Tibial artery (tissue), 4 donors: ENCODE measurements at regions not wholly inside any gene's neighbourhood (a gene's known extent, or its start where the extent isn't known, plus 50 kb on each side); places are given as distances from the start of the nearest gene placed in this dataset.

Source experiments
- DNase-seq, 2 donors: peaks; one replicate each; pipeline ENCODE4 v3.0.0-alpha.2; 2019
- H3K27ac ChIP-seq, 2 donors: fragments of 200-600 bp; sonication (generic) in 1 of 2; 1 replicate in 1 of 2; 2 replicates in 1 of 2; pipeline ENCODE4 v1.5.1; 2018 to 2019; ENCODE audit warnings: mild to moderate bottlenecking in 1 of 2
- H3K27me3 ChIP-seq, 2 donors: fragments of 200-600 bp; sonication (generic) in 1 of 2; one replicate each; pipeline versions ENCODE4 v1.5.1 to v1.6.0; 2016 to 2019
- H3K36me3 ChIP-seq, 3 donors: fragments of 200-600 bp; sonication (generic) in 2 of 3; one replicate each; pipeline ENCODE4 v1.5.1; 2016 to 2019; ENCODE audit warnings: mild to moderate bottlenecking in 2 of 3
- H3K4me1 ChIP-seq, 4 donors: fragments of 200-600 bp; sonication (generic) in 2 of 4; 1 replicate in 3 of 4; 2 replicates in 1 of 4; pipeline ENCODE4 v1.5.1; 2016 to 2019
- H3K4me3 ChIP-seq, 2 donors: fragments of 200-600 bp; sonication (generic) in 1 of 2; 1 replicate in 1 of 2; 2 replicates in 1 of 2; pipeline ENCODE4 v1.5.1; 2018 to 2019; ENCODE audit warnings: mild to moderate bottlenecking in 2 of 2
- H3K9me3 ChIP-seq, 3 donors: fragments of 200-600 bp; sonication (generic) in 1 of 3; one replicate each; pipeline ENCODE4 v1.5.1; 2016 to 2019
- CTCF ChIP-seq, 2 experiments: fragments of 200-600 bp in 1 of 2; fragments of 450-650 bp in 1 of 2; IDR thresholded peaks; one replicate each; pipeline ENCODE4 v1.5.1; 2017 to 2019; ENCODE audit warnings: antibody characterized with exemption in 2 of 2, mild to moderate bottlenecking in 1 of 2, moderate library complexity in 1 of 2
- intact Hi-C: fragments of 100-400 bp; cut with DNase I; formaldehyde crosslinking; loops from one replicate; pipeline ENCODE4 v1.15.0; 2023; ENCODE audit warnings: low total_unique reads

GRCh38 chr6:164871783-164872182, 437.6 kb downstream of the C6orf118 start:
- no peak overlapping the region for H3K27ac ChIP-seq
- no peaks in the 10 kb centered on the region for H3K36me3 ChIP-seq

GRCh38 chr6:164870164-164870563, 439.2 kb downstream of the C6orf118 start:
- no peaks in the 10 kb centered on the region for H3K27me3 ChIP-seq
- no peak for DNase-seq
- no peak for TF ChIP-seq CTCF (IDR thresholded peaks at IDR 0.05)
- H3K36me3 ChIP-seq = no peaks in the 10 kb centered on the region
- no peaks in the 10 kb centered on the region for H3K9me3 ChIP-seq
- intact Hi-C loops = no loop called here
- no peaks in the 10 kb centered on the region for H3K4me1 ChIP-seq
- H3K4me3 ChIP-seq = no peak overlapping the region
- H3K27ac ChIP-seq = no peak overlapping the region

More at GRCh38 chr6:164871783-164872182, 437.6 kb downstream of the C6orf118 start:
- intact Hi-C loops = no loop called here
- Histone ChIP-seq H3K27me3 (no peaks in the 10 kb centered on the region), H3K9me3 (no peaks in the 10 kb centered on the region), H3K4me1 (no peaks in the 10 kb centered on the region), H3K4me3 (no peak overlapping the region)
- no peak for TF ChIP-seq CTCF (IDR thresholded peaks at IDR 0.05)
- DNase-seq = no peak

- no peaks in the 10 kb centered on the region for H3K36me3 ChIP-seq
- TF ChIP-seq CTCF (IDR thresholded peaks at IDR 0.05) = no peak
- H3K27me3 ChIP-seq = no peaks in the 10 kb centered on the region
- H3K9me3 ChIP-seq = no peaks in the 10 kb centered on the region
- no peaks in the 10 kb centered on the region for H3K4me1 ChIP-seq
- no peak overlapping the region for H3K4me3 ChIP-seq
- H3K27ac ChIP-seq = no peak overlapping the region
- intact Hi-C loops = no loop called here
- DNase-seq = no peak
These were observed 447.4 kb downstream of the C6orf118 start for GRCh38 chr6:164861967-164862366.

- no peak for DNase-seq
- Histone ChIP-seq H3K4me3 (no peak overlapping the region), H3K27me3 (no peaks in the 10 kb centered on the region), H3K27ac (no peak overlapping the region), H3K4me1 (no peaks in the 10 kb centered on the region), H3K9me3 (no peaks in the 10 kb centered on the region), H3K36me3 (no peaks in the 10 kb centered on the region)
- intact Hi-C loops = no loop called here
- no peak for TF ChIP-seq CTCF (IDR thresholded peaks at IDR 0.05)
These were observed 449.6 kb downstream of the C6orf118 start for GRCh38 chr6:164859816-164860215.

- Histone ChIP-seq H3K4me3 (no peak overlapping the region), H3K36me3 (no peaks in the 10 kb centered on the region), H3K27me3 (no peaks in the 10 kb centered on the region), H3K4me1 (no peaks in the 10 kb centered on the region), H3K9me3 (no peaks in the 10 kb centered on the region), H3K27ac (no peak overlapping the region)
- DNase-seq = no peak
- TF ChIP-seq CTCF (IDR thresholded peaks at IDR 0.05) = no peak
- intact Hi-C loops = no loop called here
These were observed 453.3 kb downstream of the C6orf118 start for GRCh38 chr6:164856138-164856537.

GRCh38 chr6:164855281-164855680, 454.1 kb downstream of the C6orf118 start:
- no peak overlapping the region for H3K27ac ChIP-seq
- no peaks in the 10 kb centered on the region for H3K27me3 ChIP-seq
- H3K9me3 ChIP-seq = no peaks in the 10 kb centered on the region
- H3K36me3 ChIP-seq = no peaks in the 10 kb centered on the region
- intact Hi-C loops = no loop called here
- no peak overlapping the region for H3K4me3 ChIP-seq
- no peaks in the 10 kb centered on the region for H3K4me1 ChIP-seq
- TF ChIP-seq CTCF (IDR thresholded peaks at IDR 0.05) = no peak
- no peak for DNase-seq
